ENCODE measurements at regions not wholly inside any gene's neighbourhood (a gene's known extent, or its start where the extent isn't known, plus 50 kb on each side); places are given as distances from the start of the nearest gene placed in this dataset.

DNA sequence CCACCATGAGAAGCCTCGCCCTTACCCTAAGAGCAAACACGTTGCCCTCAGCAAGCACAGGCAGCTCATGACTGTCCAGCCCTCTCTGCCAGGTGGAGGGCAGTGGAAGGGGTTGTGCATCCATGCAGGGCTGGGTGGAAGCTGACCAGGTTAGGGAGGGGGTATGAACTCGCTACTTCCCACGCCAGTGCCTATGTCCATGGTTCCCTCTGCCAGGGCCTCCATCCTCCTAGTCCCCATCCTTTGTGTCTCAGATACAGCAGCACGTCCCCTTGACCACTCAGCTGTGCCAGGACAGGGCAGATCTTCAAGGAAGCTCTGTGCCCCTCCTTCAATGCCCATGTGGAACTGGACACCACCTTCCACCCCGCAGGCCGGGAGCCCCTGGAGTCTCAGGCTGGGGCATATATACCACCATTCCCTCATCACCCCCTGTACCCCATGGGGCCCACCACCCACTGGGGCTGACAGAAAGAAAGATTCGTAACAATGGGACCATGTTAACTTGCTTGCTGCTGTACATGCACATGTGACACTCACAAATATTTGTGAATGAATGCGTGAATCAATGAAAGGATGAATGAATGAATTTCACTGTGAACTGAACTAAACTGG is 90.7 kb downstream of the ANKRD60 start:
- TF ChIP-seq, protein P1, sequence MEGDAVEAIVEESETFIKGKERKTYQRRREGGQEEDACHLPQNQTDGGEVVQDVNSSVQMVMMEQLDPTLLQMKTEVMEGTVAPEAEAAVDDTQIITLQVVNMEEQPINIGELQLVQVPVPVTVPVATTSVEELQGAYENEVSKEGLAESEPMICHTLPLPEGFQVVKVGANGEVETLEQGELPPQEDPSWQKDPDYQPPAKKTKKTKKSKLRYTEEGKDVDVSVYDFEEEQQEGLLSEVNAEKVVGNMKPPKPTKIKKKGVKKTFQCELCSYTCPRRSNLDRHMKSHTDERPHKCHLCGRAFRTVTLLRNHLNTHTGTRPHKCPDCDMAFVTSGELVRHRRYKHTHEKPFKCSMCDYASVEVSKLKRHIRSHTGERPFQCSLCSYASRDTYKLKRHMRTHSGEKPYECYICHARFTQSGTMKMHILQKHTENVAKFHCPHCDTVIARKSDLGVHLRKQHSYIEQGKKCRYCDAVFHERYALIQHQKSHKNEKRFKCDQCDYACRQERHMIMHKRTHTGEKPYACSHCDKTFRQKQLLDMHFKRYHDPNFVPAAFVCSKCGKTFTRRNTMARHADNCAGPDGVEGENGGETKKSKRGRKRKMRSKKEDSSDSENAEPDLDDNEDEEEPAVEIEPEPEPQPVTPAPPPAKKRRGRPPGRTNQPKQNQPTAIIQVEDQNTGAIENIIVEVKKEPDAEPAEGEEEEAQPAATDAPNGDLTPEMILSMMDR (conservative IDR thresholded peaks at IDR 0.05; ENCODE audit: low read depth, low read length) = no peak
- TF ChIP-seq CEBPB (IDR thresholded peaks at IDR 0.05; ENCODE audit: low read depth, low read length) (no peak), RFX5 (IDR thresholded peaks at IDR 0.05; ENCODE audit: low read depth, low read length) (no peak), POLR2A (IDR thresholded peaks at IDR 0.05; ENCODE audit: low read depth, low read length) (no peak), CHD1 (IDR thresholded peaks at IDR 0.05; ENCODE audit: low read depth, low read length) (no peak), RAD21 (IDR thresholded peaks at IDR 0.05; ENCODE audit: low read length) (no peak), BHLHE40 (IDR thresholded peaks at IDR 0.05; ENCODE audit: low read depth, low read length) (no peak)
- TF ChIP-seq, protein P2, sequence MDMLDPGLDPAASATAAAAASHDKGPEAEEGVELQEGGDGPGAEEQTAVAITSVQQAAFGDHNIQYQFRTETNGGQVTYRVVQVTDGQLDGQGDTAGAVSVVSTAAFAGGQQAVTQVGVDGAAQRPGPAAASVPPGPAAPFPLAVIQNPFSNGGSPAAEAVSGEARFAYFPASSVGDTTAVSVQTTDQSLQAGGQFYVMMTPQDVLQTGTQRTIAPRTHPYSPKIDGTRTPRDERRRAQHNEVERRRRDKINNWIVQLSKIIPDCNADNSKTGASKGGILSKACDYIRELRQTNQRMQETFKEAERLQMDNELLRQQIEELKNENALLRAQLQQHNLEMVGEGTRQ (IDR thresholded peaks at IDR 0.05; ENCODE audit: low read depth, low read length) = no peak

Data from IMR-90 (cell line).